NK-92 treated with Interleukin-12 subunit alpha and Interleukin-12 subunit beta, amount 100 ng/mL, for 24 hours (cell line): ENCODE measurements at regions not wholly inside any gene's neighbourhood (a gene's known extent, or its start where the extent isn't known, plus 50 kb on each side); places are given as distances from the start of the nearest gene placed in this dataset.
"Not testable (repeated sequence)": the region's sequence is repeated elsewhere in the genome, so short reads cannot be mapped to it uniquely, and the experiment has no call there.

Source experiments
- DNase-seq: peaks from one replicate; lab custom pipeline; 2025; lab: John Stamatoyannopoulos, UW

GRCh38 chr12:46490635-46491034 is 118.1 kb upstream of the SLC38A2 start:
- no peak for DNase-seq

DNA sequence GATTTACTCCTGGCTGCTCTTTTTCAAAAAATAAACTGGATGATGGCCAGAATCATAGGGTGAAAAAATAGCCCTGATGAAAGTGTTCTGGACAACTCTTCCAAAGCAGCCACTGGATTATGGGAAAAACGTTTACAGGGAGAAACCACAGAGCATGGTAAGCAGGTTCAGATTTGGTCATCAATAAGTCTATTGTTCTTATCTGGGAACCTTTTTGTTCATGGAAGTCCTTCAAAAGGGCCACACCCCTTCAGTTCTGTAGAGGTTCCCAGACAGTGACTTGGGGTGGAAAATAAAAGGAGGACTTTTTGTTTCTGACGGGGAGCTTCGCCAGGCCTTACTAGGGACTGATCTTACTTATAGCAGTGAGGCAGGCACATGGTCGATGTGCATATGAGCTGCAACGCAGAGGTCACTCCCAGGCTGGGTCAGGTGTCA is 117.4 kb upstream of the SLC38A2 start:
- DNase-seq, result no peak

GRCh38 chr12:46487567-46488131 is 115.1 kb upstream of the SLC38A2 start:
- no peak for DNase-seq

- DNase-seq, result no peak
Observed at GRCh38 chr12:46486588-46486987, 114.0 kb upstream of the SLC38A2 start.

GRCh38 chr12:46485853-46486252 is 113.3 kb upstream of the SLC38A2 start:
- no peak for DNase-seq

GRCh38 chr12:46484396-46485061 is 112.0 kb upstream of the SLC38A2 start:
- DNase-seq, result no peak

DNA sequence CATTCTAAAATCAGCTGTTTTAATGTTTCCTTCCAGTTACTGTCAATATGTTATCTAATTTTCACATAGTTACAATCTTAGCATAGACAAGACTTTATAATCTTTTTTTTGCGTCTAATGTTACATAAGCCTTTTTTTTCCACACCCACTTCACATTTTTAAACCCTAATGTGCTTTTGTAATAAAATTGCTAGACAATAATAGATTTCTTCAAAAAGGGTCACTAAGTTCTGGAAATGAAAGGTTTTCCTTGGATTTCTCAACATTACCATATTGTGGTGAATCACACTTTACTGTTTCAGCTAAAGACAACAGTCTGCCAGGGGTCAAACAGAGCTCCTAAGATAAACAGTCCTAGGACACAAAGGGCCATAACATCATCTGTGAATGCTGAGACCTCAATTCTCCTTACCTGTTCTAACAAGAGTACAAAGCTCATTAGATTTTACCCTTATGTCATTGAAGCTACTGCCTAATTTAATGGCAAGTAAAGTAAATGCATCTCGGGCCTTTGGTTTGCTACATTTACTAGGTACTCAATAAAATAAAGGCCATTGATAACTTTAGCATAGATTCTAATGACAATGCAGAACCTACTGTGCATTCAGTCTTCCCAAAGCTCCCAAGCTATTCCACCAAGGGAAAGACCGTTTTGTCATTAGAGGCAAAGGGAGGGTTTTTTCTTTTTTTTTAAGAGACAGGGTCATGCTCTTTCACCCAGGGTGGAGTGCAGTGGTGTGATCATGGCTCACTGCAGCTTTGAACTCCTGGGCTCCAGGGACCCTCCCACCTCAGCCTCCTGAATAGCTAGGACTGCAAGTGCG is 111.2 kb upstream of the SLC38A2 start:
- no peak for DNase-seq

DNA sequence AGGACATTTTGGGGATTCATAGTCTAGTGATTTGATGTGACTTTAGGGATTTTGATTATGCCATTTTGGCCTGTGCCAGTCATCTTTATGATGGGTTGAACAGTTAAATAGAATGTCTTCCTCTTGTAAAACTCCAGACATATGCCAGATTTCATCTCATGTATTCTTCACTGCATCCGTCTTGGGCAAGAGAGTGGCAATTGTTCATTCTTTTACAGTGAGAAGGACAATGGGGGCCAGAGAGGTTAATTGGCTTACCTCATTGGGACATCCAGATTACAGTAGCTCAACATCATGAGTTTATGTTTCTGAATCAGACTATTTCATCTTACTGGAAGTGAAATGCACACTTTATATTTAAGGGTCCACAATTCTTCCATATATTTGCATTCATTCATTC is 108.2 kb upstream of the SLC38A2 start:
- no peak for DNase-seq

GRCh38 chr12:46480316-46480715 is 107.7 kb upstream of the SLC38A2 start:
- no peak for DNase-seq

GRCh38 chr12:46478123-46478522 is 105.5 kb upstream of the SLC38A2 start:
- no peak for DNase-seq

DNA sequence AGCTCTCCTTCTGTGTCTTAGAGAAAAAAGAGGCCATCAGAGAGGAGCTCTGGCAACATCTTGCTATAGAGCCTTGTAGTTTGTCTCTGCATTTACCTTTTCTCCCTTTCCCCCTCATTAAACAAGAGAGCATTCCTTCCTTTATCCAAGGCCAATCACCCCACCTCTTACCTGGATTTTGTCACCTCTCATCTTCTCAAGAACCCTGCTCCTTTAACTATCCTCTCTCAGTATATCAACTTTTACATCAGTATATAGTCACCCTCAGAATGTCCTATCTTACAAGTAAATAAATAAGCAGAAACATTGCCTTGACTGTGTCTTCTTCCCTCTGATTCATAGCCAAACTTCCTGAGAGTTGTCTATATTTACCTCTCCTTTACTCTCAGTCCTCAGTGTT is 105.0 kb upstream of the SLC38A2 start:
- no peak for DNase-seq

- DNase-seq, result no peak
Observed at GRCh38 chr12:46475972-46476645, 103.5 kb upstream of the SLC38A2 start.

DNA sequence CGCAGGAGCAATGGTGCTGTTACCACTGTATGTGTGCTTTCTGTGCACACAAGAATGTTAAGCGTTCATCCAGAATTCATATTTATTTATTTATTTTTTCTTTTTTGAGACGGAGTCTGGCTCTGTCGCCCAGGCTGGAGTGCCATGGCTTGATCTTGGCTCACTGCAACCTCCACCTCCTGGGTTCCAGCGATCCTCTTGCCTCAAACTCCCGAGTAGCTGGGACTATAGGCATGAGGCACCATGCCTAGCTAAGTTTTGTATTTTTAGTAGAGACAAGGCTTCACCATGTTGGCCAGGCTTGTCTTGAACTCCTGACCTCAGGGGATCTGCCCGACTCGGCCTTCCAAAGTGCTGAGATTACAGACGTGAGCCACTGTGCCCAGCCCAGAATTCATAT is 101.8 kb upstream of the SLC38A2 start:
- not testable (repeated sequence) for DNase-seq

DNA sequence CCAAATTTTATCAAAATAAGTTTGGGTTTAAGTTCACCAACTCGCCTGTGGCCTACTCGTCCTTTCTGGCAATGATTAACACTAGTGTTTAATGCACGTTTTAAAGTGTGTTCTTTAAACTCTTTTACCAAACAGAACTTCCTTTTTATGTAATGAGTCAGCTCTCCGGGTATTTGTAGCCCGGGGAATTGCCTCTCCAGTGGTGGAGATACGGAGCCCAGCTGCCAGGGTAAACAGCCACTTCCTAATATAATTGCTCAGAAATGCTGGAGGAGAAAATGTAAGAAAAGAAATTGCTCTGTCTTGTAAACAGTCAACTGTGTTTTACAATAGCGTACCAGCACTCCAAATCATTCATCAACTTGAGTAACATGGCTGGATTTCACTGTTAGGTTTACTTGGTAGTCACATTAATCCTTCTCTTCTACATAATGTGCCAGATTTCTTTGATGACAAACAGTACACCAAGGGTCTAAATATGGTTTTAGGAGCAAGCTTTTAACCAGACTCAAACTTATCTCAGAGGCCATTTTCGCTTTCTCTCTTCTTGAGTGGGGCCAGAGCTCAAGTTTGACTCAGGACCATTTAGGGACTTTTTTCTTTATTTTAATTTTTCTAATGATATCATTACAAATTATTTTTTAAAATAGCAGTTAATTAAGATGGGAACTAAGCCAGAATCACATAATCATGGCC is 101.2 kb upstream of the SLC38A2 start:
- no peak for DNase-seq

- DNase-seq, result no peak
Observed at GRCh38 chr12:46472893-46473633, 100.5 kb upstream of the SLC38A2 start.

- no peak for DNase-seq
Observed at GRCh38 chr12:46472144-46472705, 99.7 kb upstream of the SLC38A2 start.

- no peak for DNase-seq
Observed at GRCh38 chr12:46471404-46471803, 98.8 kb upstream of the SLC38A2 start.

DNA sequence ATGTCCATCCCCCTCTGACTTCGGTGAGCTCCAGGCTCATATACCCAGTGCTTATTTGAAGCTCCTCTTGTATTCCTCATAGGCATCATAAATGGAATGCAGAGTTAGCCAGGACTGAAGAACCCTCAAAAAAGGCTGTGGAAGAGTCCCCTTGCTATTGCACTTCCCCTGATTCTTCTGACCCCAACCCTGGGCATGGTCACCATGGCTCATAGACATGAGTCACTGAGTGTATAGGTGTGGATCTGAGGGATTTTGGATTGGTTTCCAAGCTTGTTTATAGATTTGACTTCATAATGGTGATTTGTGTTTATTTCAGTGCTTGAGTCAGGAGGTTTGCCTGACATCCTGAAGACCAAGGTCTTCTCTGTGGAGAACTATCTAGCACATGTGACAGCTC is 98.4 kb upstream of the SLC38A2 start:
- DNase-seq, result no peak

- no peak for DNase-seq
Observed at GRCh38 chr12:46470036-46470627, 97.6 kb upstream of the SLC38A2 start.

DNA sequence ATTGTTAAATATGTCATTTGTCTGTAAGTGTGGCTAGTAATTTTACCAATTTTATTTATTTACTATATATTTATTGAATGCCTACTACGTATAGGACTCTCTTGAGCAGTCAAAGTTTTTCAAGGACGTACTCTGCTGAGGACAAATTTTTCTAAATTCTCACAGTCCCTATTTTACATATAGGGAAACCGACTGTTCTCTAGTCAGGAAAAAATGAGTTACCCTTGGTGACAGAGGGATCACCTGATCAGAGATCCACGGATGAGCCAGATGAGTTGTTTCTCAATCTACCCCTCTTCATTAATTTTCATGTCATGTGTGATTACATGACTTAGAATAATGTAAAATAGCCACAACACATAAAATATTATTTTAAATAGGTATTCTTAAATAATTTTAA is 96.2 kb upstream of the SLC38A2 start:
- DNase-seq, result no peak

GRCh38 chr12:46468160-46468559 is 95.6 kb upstream of the SLC38A2 start:
- DNase-seq, result no peak
